Lung (tissue), 11 donors: ENCODE measurements at regions not wholly inside any gene's neighbourhood (a gene's known extent, or its start where the extent isn't known, plus 50 kb on each side); places are given as distances from the start of the nearest gene placed in this dataset.

Experiments used
- ATAC-seq: fragments of 200-7000 bp; cut with Tn5 transposase; one replicate; pipeline ENCODE4 v1.9.1; 2020; ENCODE audit warnings: moderate number of reproducible peaks; ENCODE audit not compliant: insufficient read depth, low FRiP score
- DNase-seq, 3 donors: peaks; one replicate each; pipeline ENCODE4 v3.0.0-alpha.2; 2013 to 2017
- H3K27ac ChIP-seq, 2 donors: one replicate each; pipeline ENCODE4 v1.5.1; 2013; ENCODE audit warnings: mild to moderate bottlenecking in 2 of 2, moderate library complexity in 2 of 2, control low read depth in 1 of 2, inconsistent platforms in 1 of 2, low read depth in 1 of 2, low read length in 1 of 2
- H3K27me3 ChIP-seq, 3 donors: one replicate each; pipeline ENCODE4 v1.5.1; 2013; ENCODE audit warnings: low read length in 2 of 3; ENCODE audit not compliant: control insufficient read depth in 3 of 3, insufficient read depth in 3 of 3
- H3K36me3 ChIP-seq, 4 donors: one replicate each; pipeline ENCODE4 v1.5.1; 2013; ENCODE audit warnings: low read length in 4 of 4, mild to moderate bottlenecking in 1 of 4, moderate library complexity in 1 of 4; ENCODE audit not compliant: control insufficient read depth in 4 of 4, insufficient read depth in 4 of 4
- H3K4me1 ChIP-seq, 5 donors: one replicate each; pipeline ENCODE4 v1.5.1; 2013; ENCODE audit warnings: low read length in 5 of 5, mild to moderate bottlenecking in 2 of 5, moderate library complexity in 1 of 5; ENCODE audit not compliant: control insufficient read depth in 5 of 5, insufficient read depth in 5 of 5
- H3K4me3 ChIP-seq: one replicate; pipeline ENCODE4 v1.5.1; 2013; ENCODE audit warnings: mild to moderate bottlenecking, control low read depth, moderate library complexity
- H3K9ac ChIP-seq, 2 donors: one replicate each; pipeline ENCODE4 v1.5.1; 2013; ENCODE audit warnings: low read length in 2 of 2, control low read depth in 1 of 2; ENCODE audit not compliant: insufficient read depth in 1 of 2
- H3K9me3 ChIP-seq, 4 donors: one replicate each; pipeline ENCODE4 v1.5.1; 2013; ENCODE audit warnings: low read length in 3 of 4, mild to moderate bottlenecking in 1 of 4, moderate library complexity in 1 of 4; ENCODE audit not compliant: control insufficient read depth in 4 of 4, insufficient read depth in 3 of 4
- CTCF ChIP-seq: IDR thresholded peaks from 2 replicates; pipeline ENCODE4 v1.5.1; 2012; ENCODE audit warnings: mild to moderate bottlenecking; ENCODE audit errors: control extremely low read depth, extremely low read depth
- WGBS, 2 donors: extraction: QIAGEN DNeasy Blood & Tissue Kit; methylation state at CpG; one replicate each; pipeline ENCODE4 v1.1.7; 2013; 5-methylcytosine and 5-hydroxymethylcytosine counted together
- donor health status: control.
- donor health status: control.
- donor health status: Bipolar disorder and iron deficiency.
- donor health status: healthy.
- donor health status: DM: yes; HTN: yes; CAD: no.

DNA sequence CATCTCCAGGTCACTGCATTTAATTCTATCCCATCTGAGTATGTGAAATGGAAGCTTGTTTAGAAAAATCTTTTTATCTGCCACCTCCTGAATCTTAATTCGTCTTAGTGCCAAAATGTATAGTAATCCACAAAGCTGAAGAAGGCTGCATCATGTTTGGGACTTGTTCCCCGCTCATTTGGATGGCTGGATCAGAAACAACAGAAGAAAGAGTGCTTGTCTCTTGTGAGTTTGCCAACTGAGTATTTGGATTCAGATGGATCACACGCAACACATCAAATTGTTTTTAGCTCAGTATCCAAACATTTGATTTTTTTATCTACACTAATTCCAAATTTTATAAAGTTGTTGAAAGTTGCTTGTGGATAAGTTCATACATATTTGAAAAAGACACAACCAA, 197.2 kb upstream of the PAPPA start:
- Histone ChIP-seq H3K27ac (no peak overlapping the region), H3K27me3 (no peaks in the 10 kb centered on the region), H3K9me3 (no peaks in the 10 kb centered on the region), H3K36me3 (no peaks in the 10 kb centered on the region), H3K9ac (no peak overlapping the region), H3K4me3 (no peak overlapping the region), H3K4me1 (peaks cover 0 to 24% (median 0%) of the 10 kb centered on the region in 5 donors)
- WGBS, 2 donors, result 73 to 78% methylated on average over 3 of the region's 3 CpGs
- DNase-seq, result peak in 1 of 3 donors; percentile 44
- no peak for TF ChIP-seq CTCF
- no peak for ATAC-seq

GRCh38 chr9:115957585-115957984, 196.0 kb upstream of the PAPPA start:
- Histone ChIP-seq H3K36me3 (no peaks in the 10 kb centered on the region), H3K4me1 (peaks cover 0 to 24% (median 0%) of the 10 kb centered on the region in 5 donors), H3K4me3 (no peak overlapping the region), H3K27me3 (no peaks in the 10 kb centered on the region), H3K27ac (no peak overlapping the region), H3K9ac (no peak overlapping the region), H3K9me3 (no peaks in the 10 kb centered on the region)
- WGBS, 2 donors, result 57 to 63% methylated on average over 2 of the region's 2 CpGs
- ATAC-seq (no peak), DNase-seq (no peak)
- no peak for TF ChIP-seq CTCF

GRCh38 chr9:115964710-115965347, 188.8 kb upstream of the PAPPA start:
- DNase-seq (no peak), ATAC-seq (no peak)
- 64 to 68% methylated on average over 3 of the region's 3 CpGs for WGBS, 2 donors
- no peak overlapping the region for H3K27ac ChIP-seq
- no peak overlapping the region for H3K9ac ChIP-seq
- H3K36me3 ChIP-seq, result no peaks in the 10 kb centered on the region
- peaks cover 0 to 3% (median 1%) of the 10 kb centered on the region in 4 donors for H3K9me3 ChIP-seq
- no peak for TF ChIP-seq CTCF
- H3K4me1 ChIP-seq, result no peaks in the 10 kb centered on the region
- no peaks in the 10 kb centered on the region for H3K27me3 ChIP-seq
- H3K4me3 ChIP-seq, result no peak overlapping the region

DNA sequence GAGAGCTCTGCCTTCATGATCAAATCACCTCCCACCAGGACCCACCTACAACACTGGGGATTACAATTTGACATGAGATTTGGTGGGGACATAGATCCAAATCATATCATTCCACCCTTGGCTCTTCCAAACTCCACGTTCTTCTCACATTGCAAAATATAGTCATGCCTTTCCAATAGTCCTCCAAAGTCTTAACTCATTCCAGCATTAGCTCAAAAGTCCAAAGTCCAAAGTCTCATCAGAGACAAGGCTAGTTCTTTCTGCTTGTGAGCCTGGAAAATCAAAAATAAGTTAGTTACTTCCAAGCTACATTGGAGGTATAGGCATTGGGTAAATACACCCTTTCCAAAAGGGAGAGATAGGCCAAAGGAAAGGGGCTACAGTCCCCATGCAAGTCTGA, 186.9 kb upstream of the PAPPA start:
- Histone ChIP-seq H3K9ac (no peak overlapping the region), H3K9me3 (peaks cover 0 to 3% (median 1%) of the 10 kb centered on the region in 4 donors), H3K27ac (no peak overlapping the region), H3K36me3 (no peaks in the 10 kb centered on the region), H3K4me1 (no peaks in the 10 kb centered on the region), H3K4me3 (no peak overlapping the region), H3K27me3 (no peaks in the 10 kb centered on the region)
- DNase-seq (no peak), ATAC-seq (no peak)
- TF ChIP-seq CTCF, result no peak
- WGBS, 2 donors, result 70 to 73% methylated on average over 1 of the region's 1 CpG
